IMR-90 (cell line): ENCODE measurements at regions not wholly inside any gene's neighbourhood (a gene's known extent, or its start where the extent isn't known, plus 50 kb on each side); places are given as distances from the start of the nearest gene placed in this dataset.

ENCODE experiments used
- ATAC-seq: fragments of 200-7000 bp; cut with Tn5 transposase; 2 replicates; pipeline ENCODE4 v1.9.1; 2020; ENCODE audit warnings: low read depth, mild to moderate bottlenecking, moderate library complexity
- BruUV-seq: library from RNA; stranded (reverse); fragments of 400-500 nt; replicated peaks from 2 replicates; lab custom pipeline; 2021; lab: Mats Ljungman, UMichigan
- CTCF ChIA-PET: fragments of 300-600 bp; formaldehyde crosslinking; extraction: SDS; loops from one replicate; lab custom pipeline; 2021; ENCODE audit warnings: antibody characterized with exemption; lab: Yijun Ruan, JAX
- POLR2A ChIA-PET: fragments of 300-600 bp; sonication (Branson Sonifier 250); formaldehyde crosslinking; loops from one replicate; lab custom pipeline; 2022; ENCODE audit warnings: antibody characterized with exemption; ENCODE audit not compliant: unreplicated experiment; lab: Charles Lee
- DNase-seq: peaks from one replicate; pipeline ENCODE4 v3.0.0; 2013
- H2AFZ ChIP-seq: replicated peaks from 2 replicates; pipeline ENCODE3; 2013; ENCODE audit warnings: low read length, mild to moderate bottlenecking; ENCODE audit not compliant: poor library complexity
- H2AK5ac ChIP-seq: 2 replicates; pipeline ENCODE4 v1.6.1; 2013; ENCODE audit warnings: low read depth, low read length, inconsistent platforms
- H2AK9ac ChIP-seq: replicated peaks from 2 replicates; pipeline ENCODE3; 2013; ENCODE audit warnings: mild to moderate bottlenecking, low read depth, low read length, moderate library complexity; ENCODE audit not compliant: poor library complexity
- H2BK120ac ChIP-seq: 2 replicates; pipeline ENCODE4 v1.6.1; 2013; ENCODE audit warnings: low read depth, low read length, inconsistent platforms
- H2BK15ac ChIP-seq: 3 replicates; pipeline ENCODE4 v1.6.1; 2013; ENCODE audit warnings: low read depth, low read length, inconsistent platforms
- H2BK20ac ChIP-seq: 2 replicates; pipeline ENCODE4 v1.6.1; 2013; ENCODE audit warnings: low read depth, mild to moderate bottlenecking, inconsistent platforms, low read length, moderate library complexity
- H2BK5ac ChIP-seq: 2 replicates; pipeline ENCODE4 v1.6.1; 2013; ENCODE audit warnings: mild to moderate bottlenecking, low read depth, low read length, inconsistent platforms; ENCODE audit not compliant: poor library complexity, severe bottlenecking
- H3K14ac ChIP-seq: replicated peaks from 2 replicates; pipeline ENCODE4 v1.6.1; 2013; ENCODE audit warnings: low read depth, low read length, inconsistent platforms
- H3K18ac ChIP-seq: 2 replicates; pipeline ENCODE4 v1.6.1; 2013; ENCODE audit warnings: low read depth, low read length, control low read depth
- H3K23ac ChIP-seq: 2 replicates; pipeline ENCODE4 v1.6.1; 2013; ENCODE audit warnings: low read depth, low read length, inconsistent platforms
- H3K27ac ChIP-seq: 2 replicates; pipeline ENCODE4 v1.5.1; 2013; ENCODE audit warnings: mild to moderate bottlenecking, control low read depth, low read length; ENCODE audit not compliant: insufficient read depth
- H3K27me3 ChIP-seq: 2 replicates; pipeline ENCODE4 v1.6.1; 2013; ENCODE audit warnings: low read length; ENCODE audit not compliant: control insufficient read depth, insufficient read depth
- H3K36me3 ChIP-seq: 2 replicates; pipeline ENCODE4 v1.6.1; 2013; ENCODE audit warnings: low read length, mixed read lengths; ENCODE audit not compliant: control insufficient read depth, insufficient read depth
- H3K4ac ChIP-seq: 2 replicates; pipeline ENCODE4 v1.6.1; 2013; ENCODE audit warnings: low read depth, low read length, inconsistent platforms
- H3K4me1 ChIP-seq: 2 replicates; pipeline ENCODE4 v1.6.1; 2013; ENCODE audit warnings: low read length, mixed read lengths; ENCODE audit not compliant: control insufficient read depth, insufficient read depth
- H3K4me2 ChIP-seq: 2 replicates; pipeline ENCODE4 v1.6.1; 2013; ENCODE audit warnings: low read depth, mild to moderate bottlenecking, control low read depth, low read length, moderate library complexity
- H3K4me3 ChIP-seq: 2 replicates; pipeline ENCODE4 v1.5.1; 2013; ENCODE audit warnings: low read depth, mild to moderate bottlenecking, control low read depth, low read length, moderate library complexity; ENCODE audit not compliant: insufficient read depth
- H3K56ac ChIP-seq: 2 replicates; pipeline ENCODE4 v1.6.1; 2013; ENCODE audit warnings: low read length, inconsistent platforms; ENCODE audit not compliant: insufficient read depth; ENCODE audit errors: extremely low read depth
- H3K79me1 ChIP-seq, 2 experiments: 2 replicates each; pipeline ENCODE4 v1.6.1; 2013; ENCODE audit warnings: low read length in 2 of 2, inconsistent platforms in 1 of 2, low read depth in 1 of 2
- H3K9ac ChIP-seq: 2 replicates; pipeline ENCODE4 v1.6.1; 2013; ENCODE audit warnings: low read depth, low read length, control low read depth
- H3K9me1 ChIP-seq: 2 replicates; pipeline ENCODE4 v1.6.1; 2013; ENCODE audit warnings: low read length, inconsistent platforms; ENCODE audit not compliant: insufficient read depth
- H3K9me3 ChIP-seq: 2 replicates; pipeline ENCODE4 v1.6.1; 2013; ENCODE audit warnings: low read length; ENCODE audit not compliant: control insufficient read depth, insufficient read depth
- H4K20me1 ChIP-seq: 2 replicates; pipeline ENCODE4 v1.6.1; 2013; ENCODE audit warnings: low read length, inconsistent platforms; ENCODE audit not compliant: insufficient read depth
- H4K5ac ChIP-seq: 2 replicates; pipeline ENCODE4 v1.6.1; 2013; ENCODE audit warnings: mild to moderate bottlenecking, low read depth, low read length, control low read depth
- H4K8ac ChIP-seq, 2 experiments: 2 replicates each; pipeline ENCODE4 v1.6.1; 2013; ENCODE audit warnings: low read depth in 2 of 2, low read length in 2 of 2, control low read depth in 1 of 2, inconsistent platforms in 1 of 2
- H4K91ac ChIP-seq: 2 replicates; pipeline ENCODE4 v1.6.1; 2013; ENCODE audit warnings: low read depth, low read length, inconsistent platforms; ENCODE audit not compliant: insufficient read depth
- CEBPB ChIP-seq: IDR thresholded peaks from 2 replicates; pipeline ENCODE4 v1.6.1; 2012; ENCODE audit warnings: low read depth, low read length, improper control_type of control experiment
- MAFK ChIP-seq: IDR thresholded peaks from 2 replicates; pipeline ENCODE4 v1.6.1; 2012; ENCODE audit warnings: low read depth, low read length, improper control_type of control experiment
- POLR2A ChIP-seq: IDR thresholded peaks from 2 replicates; pipeline ENCODE4 v1.6.1; 2012; ENCODE audit warnings: mild to moderate bottlenecking, low read depth, low read length
- SMC3 ChIP-seq: fragments of 150-350 bp; IDR thresholded peaks from 2 replicates; pipeline ENCODE4 v1.6.1; 2016; ENCODE audit warnings: low read depth, mild to moderate bottlenecking, antibody characterized with exemption, low read length, moderate library complexity
- WGBS, 2 experiments: methylation state at CpG; one replicate each; pipeline versions ENCODE4 v1.1.5 to v1.1.7; 2013; ENCODE audit warnings: missing lambda C conversion rate in 2 of 2; ENCODE audit not compliant: insufficient read length in 1 of 2; ENCODE audit errors: extremely low coverage in 2 of 2; 5-methylcytosine and 5-hydroxymethylcytosine counted together
- dilution Hi-C: fragments of 300-500 bp; cut with HindIII; formaldehyde crosslinking; loops from one replicate; pipeline ENCODE4 v1.14.3; 2018; ENCODE audit warnings: low sequenced_read_pairs; ENCODE audit not compliant: unreplicated experiment
- in situ Hi-C: fragments of 300-500 bp; cut with MboI; formaldehyde crosslinking; loops from 3 replicates; pipeline ENCODE4 v1.14.3; 2019; ENCODE audit warnings: low sequenced_read_pairs, inconsistent platforms, mixed read lengths
- intact Hi-C: fragments of 100-400 bp; cut with micrococcal nuclease; formaldehyde crosslinking; loops from 2 replicates; pipeline ENCODE4 v1.10.0; 2022

DNA sequence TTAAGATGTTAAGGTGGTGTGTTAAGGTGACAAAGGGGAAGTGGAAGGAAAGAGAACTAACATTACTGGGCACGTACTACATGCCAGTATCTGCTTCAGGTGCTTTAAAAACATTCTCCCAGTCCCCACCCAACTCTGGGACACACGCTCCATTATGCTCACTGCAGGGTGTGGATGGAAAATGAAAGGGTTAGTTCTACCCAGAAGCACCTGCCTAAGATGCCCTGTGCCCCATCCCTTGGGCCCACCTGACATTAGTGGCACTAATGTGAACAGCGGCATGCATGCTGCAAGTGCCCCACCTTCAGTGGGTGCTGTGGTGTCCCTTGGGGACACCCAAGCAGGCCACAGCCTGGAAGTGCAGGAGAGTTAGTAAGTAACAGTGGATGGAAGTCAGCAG, 82.9 kb upstream of the CXADR start:
- TF ChIP-seq POLR2A: no peak
- no peak for TF ChIP-seq SMC3
- no peak for TF ChIP-seq CEBPB
- TF ChIP-seq MAFK: no peak

More for the DNA sequence above, 82.9 kb upstream of the CXADR start:
- no peaks in the 10 kb centered on the region for H4K20me1 ChIP-seq
- no peaks in the 10 kb centered on the region for H3K4me1 ChIP-seq
- H2BK15ac ChIP-seq: no peak overlapping the region
- no peak overlapping the region for H3K27ac ChIP-seq
- H3K9me3 ChIP-seq: no peaks in the 10 kb centered on the region
- no peak overlapping the region for H3K18ac ChIP-seq
- no peak overlapping the region for H2AFZ ChIP-seq
- H2BK20ac ChIP-seq: no peak overlapping the region
- no peak for ATAC-seq
- WGBS, 2 experiments: no CpG with 5 or more reads among the region's 3 CpGs
- dilution Hi-C loops (no loop called here), intact Hi-C loops (no loop called here), in situ Hi-C loops (no loop called here)
- no peak overlapping the region for H4K8ac ChIP-seq
- no peaks in the 10 kb centered on the region for H3K9me1 ChIP-seq
- DNase-seq: no peak
- H3K14ac ChIP-seq: no peak overlapping the region
- CTCF ChIA-PET: no interaction called here
- no peak overlapping the region for H3K4me3 ChIP-seq
- H3K4me2 ChIP-seq: no peak overlapping the region
- POLR2A ChIA-PET: no interaction called here
- H4K91ac ChIP-seq: no peak overlapping the region
- H4K5ac ChIP-seq: no peak overlapping the region
- no peak overlapping the region for H3K56ac ChIP-seq
- no TSS peak for BruUV-seq
- H3K4ac ChIP-seq: no peak overlapping the region
- no peaks in the 10 kb centered on the region; the same call in 1 of the 2 replicates for H3K27me3 ChIP-seq
- no peak overlapping the region for H2BK120ac ChIP-seq
- no peaks in the 10 kb centered on the region for H3K36me3 ChIP-seq
- no peak overlapping the region for H2AK5ac ChIP-seq
- no peak overlapping the region for H3K23ac ChIP-seq
- H3K79me1 ChIP-seq: no peaks in the 10 kb centered on the region
- H3K9ac ChIP-seq: no peak overlapping the region
- H2AK9ac ChIP-seq: no peak overlapping the region
- no peak overlapping the region for H2BK5ac ChIP-seq
